HG02588 (cell line): ENCODE measurements at regions not wholly inside any gene's neighbourhood (a gene's known extent, or its start where the extent isn't known, plus 50 kb on each side); places are given as distances from the start of the nearest gene placed in this dataset.

Experiments
- ATAC-seq: cut with Tn5 transposase; IDR thresholded peaks from one replicate; pipeline ENCODE4 v1.9.1; 2021; ENCODE audit warnings: mild to moderate bottlenecking, moderate library complexity; ENCODE audit not compliant: unreplicated experiment

DNA sequence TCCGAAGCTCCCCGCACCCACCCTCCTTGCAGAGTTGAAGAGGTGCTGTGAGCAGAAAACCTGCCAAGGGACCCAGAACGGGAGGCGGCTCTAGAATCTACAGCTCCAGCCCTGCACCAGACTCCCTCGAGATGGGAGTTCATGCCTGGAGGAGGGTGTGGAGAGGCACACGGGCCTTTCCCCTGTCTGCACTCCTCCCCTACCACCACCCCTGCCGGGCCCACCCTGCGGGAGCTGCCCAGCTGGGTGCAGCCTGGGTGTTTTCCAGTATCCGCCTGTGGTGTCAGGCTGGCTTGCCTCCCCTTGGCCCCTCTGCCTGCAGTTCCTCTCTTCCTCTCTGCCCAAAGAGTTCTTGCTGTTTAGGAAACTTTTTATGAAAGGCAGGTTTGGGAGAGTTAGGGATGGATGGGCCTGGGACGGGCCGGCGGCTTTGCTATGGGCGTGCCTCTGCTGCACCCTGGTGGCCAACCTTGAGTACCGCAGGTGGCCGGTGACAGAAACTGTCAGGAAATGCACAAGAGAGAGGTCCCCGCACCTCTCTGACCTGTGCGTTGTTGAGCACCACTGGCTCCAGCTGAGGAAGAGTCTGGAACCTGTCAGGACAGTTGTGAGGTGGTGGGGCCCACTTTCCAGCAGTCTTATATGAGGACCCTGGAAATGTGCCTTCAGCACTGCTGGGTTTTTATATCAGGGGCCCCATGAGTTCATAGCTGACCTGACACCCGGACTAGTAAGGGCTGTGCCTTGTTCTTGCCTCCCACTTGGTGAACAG lies 354.1 kb downstream of the SEC14L1 start:
- no peak for ATAC-seq

GRCh38 chr17:77495575-77495974 lies 354.8 kb downstream of the SEC14L1 start:
- ATAC-seq = no peak

GRCh38 chr17:77496401-77496801 lies 355.6 kb downstream of the SEC14L1 start:
- no peak for ATAC-seq

DNA sequence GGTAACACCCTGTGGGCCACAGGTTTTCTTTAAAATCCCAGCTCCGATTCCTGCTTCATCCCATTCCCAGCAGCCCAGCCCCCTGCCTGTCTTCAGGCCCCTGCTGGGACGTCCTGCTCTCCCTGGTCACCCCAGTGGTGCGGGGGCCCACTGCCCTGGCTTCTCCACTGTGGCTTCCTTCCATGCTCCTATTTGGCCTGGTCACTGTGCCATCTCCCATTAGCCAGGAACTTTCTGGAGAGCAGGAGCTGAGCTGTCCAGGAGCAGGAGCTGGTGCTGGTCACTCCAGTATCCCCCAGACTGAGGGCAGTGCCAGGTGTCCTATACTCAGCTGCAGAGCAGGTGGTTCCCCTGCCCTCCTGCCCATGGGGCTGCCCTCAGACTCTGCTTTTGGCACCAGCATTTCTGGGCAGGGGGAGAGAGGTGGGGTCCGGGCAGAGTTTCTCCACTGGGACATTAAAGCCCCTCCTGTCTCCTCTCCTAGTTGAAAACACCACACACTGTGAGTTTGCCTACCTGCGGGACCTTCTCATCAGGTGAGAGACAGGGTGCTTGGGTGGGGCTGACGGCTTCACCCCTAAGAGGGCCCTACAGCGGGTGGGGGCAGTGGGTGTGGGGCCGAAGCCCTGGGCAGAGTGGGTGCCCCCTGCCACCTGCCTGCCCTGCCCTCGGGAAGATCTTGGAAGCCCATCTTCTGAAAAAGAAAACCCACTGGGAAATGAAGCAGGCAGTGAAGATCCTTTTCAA lies 356.2 kb downstream of the SEC14L1 start:
- no peak for ATAC-seq

DNA sequence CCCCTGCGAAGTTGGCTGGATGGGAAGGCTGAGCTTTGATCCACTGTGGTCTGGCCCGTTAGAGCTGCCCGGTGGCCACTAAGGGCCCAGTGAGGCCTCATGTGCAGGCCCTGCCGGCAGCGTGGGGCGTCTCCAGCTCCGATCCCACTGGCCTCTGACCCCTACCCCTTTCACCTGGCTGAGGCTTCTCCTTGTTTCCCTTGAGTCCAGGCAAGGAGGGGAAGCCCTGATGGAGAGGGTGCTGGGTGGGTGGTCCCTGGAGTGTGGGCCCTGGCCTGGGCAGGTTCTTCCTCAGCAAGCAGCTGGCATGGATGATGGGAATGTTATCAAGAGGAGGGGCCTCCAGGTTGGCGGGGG lies 356.8 kb downstream of the SEC14L1 start:
- no peak for ATAC-seq

DNA sequence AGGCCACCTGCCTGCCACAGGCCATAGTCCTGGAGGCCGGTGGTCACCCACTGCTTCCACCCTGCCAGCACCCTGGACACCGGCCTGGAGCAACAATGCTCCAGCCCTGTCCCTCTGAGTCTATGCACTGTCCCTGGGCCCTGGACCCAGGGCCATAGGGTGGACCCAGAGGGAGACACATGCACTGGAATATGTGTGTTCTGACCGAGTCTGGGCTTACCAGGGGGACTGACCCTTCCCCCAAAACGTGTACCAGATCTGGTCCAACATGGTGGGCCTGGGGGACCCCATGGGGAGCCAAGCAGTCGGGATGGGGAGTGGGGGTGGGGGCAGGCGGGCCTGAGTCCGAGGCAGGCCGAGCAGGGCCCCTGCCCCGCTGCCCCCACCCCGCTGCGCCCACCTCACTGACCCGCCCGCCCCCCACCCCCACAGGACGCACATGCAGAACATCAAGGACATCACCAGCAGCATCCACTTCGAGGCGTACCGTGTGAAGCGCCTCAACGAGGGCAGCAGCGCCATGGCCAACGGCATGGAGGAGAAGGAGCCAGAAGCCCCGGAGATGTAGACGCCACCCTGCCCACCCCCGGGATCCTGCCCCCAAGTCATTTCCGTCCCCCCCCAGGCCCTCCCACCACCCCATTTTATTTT lies 357.4 kb downstream of the SEC14L1 start:
- ATAC-seq = no peak

GRCh38 chr17:77498791-77499698 lies 358.3 kb downstream of the SEC14L1 start:
- ATAC-seq = no peak

- ATAC-seq = no peak
Observed at GRCh38 chr17:77499699-77500435, 359.1 kb downstream of the SEC14L1 start.

DNA sequence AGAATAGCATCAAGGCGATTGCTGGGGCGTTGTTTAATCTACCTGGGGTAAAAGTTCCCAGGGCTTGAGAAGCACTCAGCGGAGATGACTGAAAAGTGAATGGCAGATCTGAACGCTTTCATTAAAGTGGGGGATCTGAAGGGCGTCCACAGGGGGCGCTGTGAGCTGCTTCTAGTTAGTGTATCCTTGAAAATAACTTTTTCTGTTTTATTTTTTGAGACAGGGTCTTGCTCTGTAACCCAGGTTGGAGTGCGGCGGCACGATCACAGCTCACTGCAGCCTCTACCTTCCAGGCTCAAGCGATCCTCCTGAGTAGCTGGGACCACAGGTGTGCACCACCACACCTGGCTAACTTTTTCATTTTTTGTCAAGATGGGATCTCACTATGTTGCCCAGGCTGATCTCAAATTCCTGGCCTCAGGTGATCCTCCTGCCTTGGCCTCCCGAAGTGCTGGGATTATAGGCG lies 360.4 kb downstream of the SEC14L1 start:
- ATAC-seq = no peak

DNA sequence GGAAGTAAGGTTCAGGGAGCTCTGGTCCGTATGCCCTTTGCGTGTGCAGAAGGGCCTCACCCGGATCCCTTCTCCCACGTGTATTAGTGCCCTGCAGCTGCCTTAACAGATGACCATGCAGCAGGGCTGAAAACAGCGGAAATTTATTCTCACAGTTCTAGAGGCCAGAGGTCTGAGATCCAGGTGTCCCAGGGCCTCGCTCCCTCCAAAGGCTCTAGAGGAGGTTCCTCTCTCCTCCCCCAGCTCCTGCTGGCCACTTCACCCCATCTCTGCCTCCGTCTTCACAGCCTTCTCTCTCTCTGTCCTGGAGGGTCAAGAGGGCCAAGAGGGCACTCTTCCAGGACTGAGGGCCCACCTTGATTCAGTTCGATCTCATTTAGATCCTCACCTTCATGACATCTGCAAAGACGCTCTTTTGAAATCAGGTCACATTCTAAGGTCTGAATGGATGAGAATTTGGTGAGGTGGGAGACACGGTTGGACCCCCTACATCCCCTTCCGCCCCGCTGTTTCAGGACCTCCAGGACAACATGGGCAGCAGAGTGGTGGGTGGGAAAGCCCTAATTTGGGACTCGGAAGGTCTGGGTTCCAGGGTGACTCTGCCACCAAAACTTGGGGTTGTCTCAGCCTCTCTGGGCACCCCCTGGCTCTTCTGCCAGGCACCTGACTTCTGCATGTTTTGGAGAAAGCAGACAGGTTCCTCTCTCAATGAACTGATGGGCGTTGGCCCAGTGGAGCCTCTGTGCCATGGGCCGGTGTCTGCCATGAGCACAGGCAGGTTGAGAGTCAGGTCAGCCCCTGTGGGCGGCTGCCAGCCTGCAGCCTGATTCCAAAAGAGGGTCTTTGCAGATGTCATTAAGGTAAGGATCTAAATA lies 361.2 kb downstream of the SEC14L1 start:
- no peak for ATAC-seq

DNA sequence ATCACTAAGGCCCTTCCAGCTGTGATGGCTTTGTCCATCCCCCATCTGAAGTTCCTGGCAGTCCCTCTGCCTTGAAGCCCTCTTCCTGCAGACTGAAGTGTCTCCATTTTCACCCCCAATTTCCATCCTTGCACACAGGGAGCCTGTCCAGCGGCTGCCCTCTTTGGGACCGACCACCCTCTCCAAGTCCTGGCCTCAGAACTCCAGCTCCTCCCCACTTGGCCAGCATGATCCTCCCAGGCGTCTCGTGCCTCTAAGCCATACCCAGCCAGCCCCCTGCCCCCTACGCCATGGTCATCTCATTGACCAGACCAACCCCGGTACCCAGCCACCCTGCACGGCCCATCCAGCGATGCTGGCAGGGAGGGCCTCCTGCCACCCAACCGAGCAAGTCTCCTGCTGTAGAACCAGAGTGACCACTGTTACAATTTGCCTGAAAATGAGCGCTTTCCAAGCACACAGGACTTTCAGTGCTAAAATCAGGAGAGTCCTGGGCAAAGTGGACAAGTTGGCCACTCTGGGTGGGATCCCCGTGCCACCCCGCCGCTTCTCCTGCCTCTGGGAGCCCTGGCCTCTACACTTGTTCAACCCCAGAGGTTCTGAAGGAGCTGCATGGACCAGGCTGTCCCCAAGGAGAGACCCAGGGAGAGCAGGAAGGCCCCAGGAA lies 362.0 kb downstream of the SEC14L1 start:
- no peak for ATAC-seq

DNA sequence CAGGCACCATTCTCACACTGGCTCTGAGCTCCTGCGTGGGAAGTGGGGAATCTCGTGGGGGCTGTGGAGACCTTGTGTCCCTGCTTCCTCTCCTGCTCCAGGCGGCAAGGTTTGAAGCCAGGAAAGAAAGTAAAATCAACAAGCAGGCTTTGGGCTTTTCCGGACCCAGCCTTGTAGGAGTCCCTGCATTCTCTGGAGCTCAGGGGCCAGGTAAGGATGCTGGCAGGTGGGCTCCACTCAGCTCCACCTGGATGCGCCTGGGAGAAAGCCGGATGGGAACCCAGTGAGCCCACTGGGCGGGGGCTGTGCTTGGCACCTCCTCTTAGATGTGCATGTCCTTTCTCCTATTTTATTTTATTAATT lies 362.5 kb downstream of the SEC14L1 start:
- no peak for ATAC-seq

DNA sequence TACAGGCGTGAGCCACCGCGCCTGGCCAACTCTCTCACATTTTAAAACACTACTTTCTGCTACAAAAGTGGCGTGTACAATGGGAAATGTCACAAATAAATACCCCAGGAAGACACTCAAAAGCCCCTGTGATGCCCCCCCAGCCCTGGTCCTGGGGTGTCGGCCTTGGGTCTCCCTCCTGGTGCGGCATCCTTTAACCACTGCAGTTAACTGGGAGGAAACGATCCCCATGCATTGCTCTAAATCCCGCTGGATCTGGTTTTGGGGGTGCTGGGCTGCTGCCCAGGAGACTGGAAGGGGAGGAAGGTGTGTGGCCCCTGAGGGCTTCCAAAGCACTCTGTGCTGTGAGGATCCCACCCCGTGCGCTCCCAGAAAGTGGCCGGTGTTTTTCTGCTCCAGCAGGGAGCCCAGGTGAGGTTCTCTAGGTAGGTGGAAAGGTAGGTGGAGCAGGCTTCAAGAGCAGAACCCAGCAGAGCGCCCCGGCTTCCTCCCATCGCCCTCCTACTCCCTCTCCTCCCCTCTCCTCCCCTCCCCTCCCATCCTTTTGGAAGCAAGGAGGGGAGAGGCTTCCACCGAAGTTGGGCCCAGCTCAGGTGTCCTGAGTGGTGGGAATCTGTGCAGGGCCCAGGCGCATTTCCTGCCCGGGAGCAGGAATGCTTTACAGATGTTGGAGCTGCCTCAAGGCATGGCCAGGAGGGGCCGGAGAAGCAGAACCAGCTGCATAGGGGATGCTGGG lies 363.3 kb downstream of the SEC14L1 start:
- no peak for ATAC-seq

DNA sequence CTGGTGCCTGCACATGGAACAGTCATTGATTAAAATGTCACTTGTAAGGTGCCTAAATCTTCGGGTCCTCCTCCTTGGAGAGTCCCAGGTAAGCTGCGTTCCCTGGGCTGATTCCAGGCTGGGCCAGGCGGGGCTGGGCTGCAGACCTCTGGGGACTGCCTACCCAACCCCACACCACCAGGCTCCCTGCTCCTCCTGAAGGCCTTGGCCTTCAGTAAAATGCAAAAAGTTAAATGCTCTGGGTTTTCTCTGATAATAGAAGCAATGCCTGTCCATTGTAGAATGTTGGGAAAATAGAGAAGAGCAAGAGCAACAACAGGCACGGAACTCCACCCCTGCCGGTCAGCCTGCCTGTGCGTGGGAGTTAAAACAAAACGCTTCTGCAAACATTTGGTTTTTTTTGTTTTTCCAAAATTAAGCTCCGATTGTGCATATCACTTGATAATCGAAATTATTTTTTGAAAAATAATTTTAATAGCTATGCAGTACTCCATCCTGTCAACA lies 363.9 kb downstream of the SEC14L1 start:
- no peak for ATAC-seq

DNA sequence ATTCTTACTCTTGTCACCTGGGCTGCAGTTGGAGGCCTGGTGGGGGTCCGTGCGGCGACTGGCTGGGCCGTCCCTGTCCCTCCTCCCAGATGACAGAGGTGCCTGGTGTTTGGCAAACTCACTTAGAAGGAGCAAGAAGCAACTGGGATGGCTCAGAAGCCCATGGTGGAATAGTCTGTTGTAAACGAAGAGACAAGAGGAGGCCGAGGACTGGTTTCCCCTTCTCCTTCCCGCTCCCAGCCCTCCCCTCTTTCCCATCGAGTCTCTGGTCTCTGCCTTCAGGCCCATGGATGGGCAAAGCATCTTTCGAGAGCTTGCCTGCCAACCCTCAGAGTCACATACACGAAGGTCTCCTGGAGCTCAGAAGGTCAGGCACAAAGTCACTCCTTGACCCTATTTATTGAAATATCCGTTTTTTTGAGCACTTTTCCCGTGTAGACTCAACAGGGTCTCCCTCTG lies 364.4 kb downstream of the SEC14L1 start:
- ATAC-seq = no peak

DNA sequence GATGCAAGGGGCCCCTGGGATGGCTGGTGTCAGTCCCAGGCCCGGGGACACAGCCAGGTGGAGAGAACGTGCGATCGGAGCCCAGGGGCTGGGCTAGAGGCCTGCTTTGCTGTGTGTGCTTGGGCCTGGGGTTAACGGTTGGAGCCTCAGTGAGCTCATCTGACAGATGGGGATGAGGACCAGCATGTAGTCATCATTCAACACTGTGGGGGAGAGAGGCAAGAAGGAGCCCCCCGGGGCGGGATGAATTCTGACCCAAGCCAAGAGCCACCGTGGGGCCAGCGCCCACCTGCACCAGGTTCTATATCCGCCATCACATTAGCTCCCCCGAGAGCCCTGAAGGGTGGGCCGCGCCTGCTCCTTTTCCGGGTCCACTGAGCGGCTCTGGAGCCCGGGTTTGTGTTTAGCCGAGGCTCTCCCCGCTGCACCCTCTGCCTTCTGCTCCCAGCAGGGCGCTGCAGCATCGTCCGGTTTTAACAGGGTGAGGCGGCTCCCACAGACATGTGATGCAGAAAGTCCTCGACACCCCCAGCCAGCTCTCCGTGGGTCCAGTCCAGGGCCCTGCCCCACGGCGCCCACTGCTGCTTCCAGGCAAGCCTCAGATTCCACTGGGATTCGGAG lies 365.7 kb downstream of the SEC14L1 start:
- no peak for ATAC-seq
